ENCODE measurements at regions not wholly inside any gene's neighbourhood (a gene's known extent, or its start where the extent isn't known, plus 50 kb on each side); places are given as distances from the start of the nearest gene placed in this dataset.

GRCh38 chr5:17732351-17732923, 98.2 kb downstream of the TAF11L14 start (continued):
- TF ChIP-seq RAD21 (IDR thresholded peaks at IDR 0.05 in 1 of 2, conservative IDR thresholded peaks at IDR 0.05 in 1 of 2; ENCODE audit: low read depth in 2 of 2, low read length in 2 of 2) = no peak
- TF ChIP-seq SP2 (IDR thresholded peaks at IDR 0.05; ENCODE audit: low read length) = no peak
- no peak for TF ChIP-seq MAFK (IDR thresholded peaks at IDR 0.05; ENCODE audit: low read depth, low read length)

Measured in H1 (cell line).